ENCODE measurements at regions not wholly inside any gene's neighbourhood (a gene's known extent, or its start where the extent isn't known, plus 50 kb on each side); places are given as distances from the start of the nearest gene placed in this dataset.

GRCh38 chr4:11791797-11792196 is 363.1 kb upstream of the HS3ST1 start:
- Histone ChIP-seq H2AFZ (no peak overlapping the region), H3K9me2 (ENCODE audit: insufficient read depth) (no peaks in the 10 kb centered on the region), H3K79me2 (replicated peaks; ENCODE audit: insufficient read depth) (no peaks in the 10 kb centered on the region), H3K4me2 (no peak overlapping the region), H3K4me1 (ENCODE audit: insufficient read depth) (no peaks in the 10 kb centered on the region), H3K4me3 (no peak overlapping the region), H3F3A (replicated peaks; ENCODE audit: low read depth) (no peaks in the 10 kb centered on the region), H4K20me1 (replicated peaks; ENCODE audit: insufficient read depth) (no peaks in the 10 kb centered on the region), H3K27ac (ENCODE audit: low read depth) (no peak overlapping the region), H3K36me3 (ENCODE audit: insufficient read depth) (no peaks in the 10 kb centered on the region), H3K27me3 (ENCODE audit: insufficient read depth) (no peaks in the 10 kb centered on the region)
- TF ChIP-seq EZH2phosphoT487 (IDR thresholded peaks at IDR 0.05; ENCODE audit: unreplicated experiment) (no peak), STAT1 (IDR thresholded peaks at IDR 0.05; ENCODE audit: unreplicated experiment) (no peak), ZNF114 (CRISPR knock-in tag; IDR thresholded peaks at IDR 0.05) (no peak), ZNF462 (CRISPR knock-in tag; IDR thresholded peaks at IDR 0.05) (no peak), POLR2AphosphoS5 (IDR thresholded peaks at IDR 0.05; ENCODE audit: low read depth) (no peak), NANOG (IDR thresholded peaks at IDR 0.05; ENCODE audit: borderline replicate concordance) (no peak)
- TF ChIP-seq, protein P1, sequence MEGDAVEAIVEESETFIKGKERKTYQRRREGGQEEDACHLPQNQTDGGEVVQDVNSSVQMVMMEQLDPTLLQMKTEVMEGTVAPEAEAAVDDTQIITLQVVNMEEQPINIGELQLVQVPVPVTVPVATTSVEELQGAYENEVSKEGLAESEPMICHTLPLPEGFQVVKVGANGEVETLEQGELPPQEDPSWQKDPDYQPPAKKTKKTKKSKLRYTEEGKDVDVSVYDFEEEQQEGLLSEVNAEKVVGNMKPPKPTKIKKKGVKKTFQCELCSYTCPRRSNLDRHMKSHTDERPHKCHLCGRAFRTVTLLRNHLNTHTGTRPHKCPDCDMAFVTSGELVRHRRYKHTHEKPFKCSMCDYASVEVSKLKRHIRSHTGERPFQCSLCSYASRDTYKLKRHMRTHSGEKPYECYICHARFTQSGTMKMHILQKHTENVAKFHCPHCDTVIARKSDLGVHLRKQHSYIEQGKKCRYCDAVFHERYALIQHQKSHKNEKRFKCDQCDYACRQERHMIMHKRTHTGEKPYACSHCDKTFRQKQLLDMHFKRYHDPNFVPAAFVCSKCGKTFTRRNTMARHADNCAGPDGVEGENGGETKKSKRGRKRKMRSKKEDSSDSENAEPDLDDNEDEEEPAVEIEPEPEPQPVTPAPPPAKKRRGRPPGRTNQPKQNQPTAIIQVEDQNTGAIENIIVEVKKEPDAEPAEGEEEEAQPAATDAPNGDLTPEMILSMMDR (conservative IDR thresholded peaks at IDR 0.05; ENCODE audit: low read depth in 2 of 2) = no peak
- Mint-ChIP-seq H3K27me3 (ENCODE audit: insufficient read depth, low read depth, poor library complexity) (no peaks in the 10 kb centered on the region), H3K36me3 (ENCODE audit: low read depth) (peaks cover 4% of the 10 kb centered on the region; the same call in 1 of the 3 replicates), H3K4me1 (no peaks in the 10 kb centered on the region), H3K27ac (no peak overlapping the region), H3K4me3 (no peak overlapping the region), H3K9me3 (peaks cover 10% of the 10 kb centered on the region; the same call in 1 of the 3 replicates)
- no peak for DNase-seq (ENCODE audit: low spot score)
- ATAC-seq = no peak
